MM.1S (cell line): ENCODE measurements at regions not wholly inside any gene's neighbourhood (a gene's known extent, or its start where the extent isn't known, plus 50 kb on each side); places are given as distances from the start of the nearest gene placed in this dataset.

Experiments used
- CTCF ChIP-seq: fragments of 300-600 bp; sonication (generic); IDR thresholded peaks from 2 replicates; pipeline ENCODE4 v1.5.1; 2016; ENCODE audit warnings: antibody characterized with exemption, low read length, mixed read lengths
- EZH2 ChIP-seq: fragments of 300-600 bp; sonication (generic); optimal IDR thresholded peaks from 2 replicates; pipeline ENCODE3; 2017; ENCODE audit warnings: low read depth, mild to moderate bottlenecking, antibody characterized with exemption, low read length, mixed read lengths

DNA sequence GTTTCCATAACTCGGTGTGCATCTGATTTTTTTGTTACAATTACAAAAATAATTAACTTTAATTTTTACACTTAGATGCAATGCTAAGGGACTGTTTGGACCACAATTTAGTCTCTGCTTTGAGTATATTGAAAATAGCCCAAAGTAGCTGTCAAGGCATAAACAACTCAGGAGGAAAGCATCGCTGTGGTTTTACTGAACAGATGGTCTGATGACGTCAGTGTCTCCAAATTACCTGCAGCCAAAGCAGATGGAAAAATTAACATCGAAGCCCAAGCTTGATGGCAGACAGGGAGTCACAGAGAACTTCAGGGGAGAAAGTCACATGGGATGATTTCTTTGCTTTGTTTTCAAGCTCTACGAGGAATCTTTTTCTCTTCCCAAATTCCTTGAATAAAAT, 83.1 kb upstream of the PLCL2 start:
- TF ChIP-seq CTCF = no peak
- TF ChIP-seq EZH2 = no peak
